IgD-negative memory B cell (primary cell): ENCODE measurements at regions not wholly inside any gene's neighbourhood (a gene's known extent, or its start where the extent isn't known, plus 50 kb on each side); places are given as distances from the start of the nearest gene placed in this dataset.

Experiments
- H3K27ac Mint-ChIP-seq, 3 donors: one replicate each; pipeline ENCODE4 v1.8.0; 2020 to 2022; ENCODE audit warnings: mild to moderate bottlenecking in 3 of 3, mixed read lengths in 3 of 3, moderate library complexity in 1 of 3
- H3K27me3 Mint-ChIP-seq: one replicate; pipeline ENCODE4 v1.8.0; 2021; ENCODE audit warnings: mixed read lengths
- H3K36me3 Mint-ChIP-seq: one replicate; pipeline ENCODE4 v1.8.0; 2020; ENCODE audit warnings: mild to moderate bottlenecking, mixed read lengths
- H3K4me1 Mint-ChIP-seq, 3 donors: one replicate each; pipeline ENCODE4 v1.8.0; 2020 to 2022; ENCODE audit warnings: mixed read lengths in 3 of 3, mild to moderate bottlenecking in 1 of 3
- H3K4me3 Mint-ChIP-seq, 4 donors: one replicate each; pipeline ENCODE4 v1.8.0; 2020 to 2022; ENCODE audit warnings: mild to moderate bottlenecking in 4 of 4, mixed read lengths in 4 of 4, moderate library complexity in 3 of 4
- H3K9me3 Mint-ChIP-seq, 3 donors: one replicate each; pipeline ENCODE4 v1.8.0; 2020 to 2021; ENCODE audit warnings: mixed read lengths in 3 of 3, mild to moderate bottlenecking in 1 of 3

DNA sequence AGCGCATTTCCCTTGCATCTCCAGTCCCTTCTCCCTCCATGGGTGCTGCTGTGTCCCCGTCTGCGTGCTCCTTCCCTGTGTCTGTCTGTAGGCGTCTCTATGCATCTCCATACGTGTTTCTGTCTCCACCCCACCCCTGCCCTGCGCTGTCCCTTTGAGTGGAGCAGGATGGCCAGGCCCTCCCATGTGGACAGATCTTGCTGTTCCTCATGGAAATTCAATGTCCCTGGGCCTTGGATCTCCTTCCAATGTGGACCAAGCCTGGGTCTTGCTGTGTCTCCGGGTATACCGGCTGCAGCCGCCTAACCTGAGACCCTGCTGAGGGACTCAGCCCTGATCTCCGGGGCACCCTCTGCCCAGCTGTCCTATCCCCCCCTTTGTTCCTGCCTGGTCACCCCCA, 172.7 kb downstream of the BMP7 start:
- peaks cover 10% of the 10 kb centered on the region for H3K27me3 Mint-ChIP-seq

DNA sequence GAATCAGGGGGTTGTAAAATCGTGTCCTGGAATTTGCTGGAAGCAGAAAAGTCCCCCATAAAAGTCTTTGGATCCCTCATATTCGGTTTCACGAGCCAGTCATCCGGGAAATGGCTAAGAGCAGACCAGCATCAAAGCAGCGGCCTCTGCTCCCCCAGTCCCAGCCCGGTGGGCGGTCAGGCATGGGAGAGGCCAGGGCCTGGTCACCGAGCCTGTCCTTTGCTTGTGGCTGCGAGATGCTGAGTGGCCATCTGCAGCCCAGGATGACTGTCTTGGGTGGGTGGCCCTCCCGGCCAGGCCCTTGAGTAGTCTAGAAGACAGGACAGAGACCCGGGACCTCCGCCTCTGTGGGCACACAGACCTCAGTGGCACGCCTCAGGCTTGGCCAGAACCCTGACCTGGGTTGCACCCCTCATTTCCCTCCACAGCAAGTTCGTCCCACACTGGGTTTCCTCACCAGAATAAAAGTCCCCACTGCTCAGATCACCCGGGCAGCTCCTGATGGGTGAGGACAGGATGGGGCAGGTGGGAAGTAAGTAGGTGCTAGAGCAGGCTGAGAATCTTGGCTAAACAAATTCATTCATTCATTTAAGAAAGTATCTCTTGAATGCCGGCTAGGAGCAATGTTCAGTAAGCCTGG, 172.1 kb downstream of the BMP7 start:
- Mint-ChIP-seq H3K4me3 (no peak overlapping the region), H3K27ac (no peak overlapping the region), H3K9me3 (peaks cover 0 to 2% (median 0%) of the 10 kb centered on the region in 3 donors)

More for the DNA sequence above, 172.7 kb downstream of the BMP7 start:
- peak overlapping the region in 1 of 3 donors; percentile 57 for H3K27ac Mint-ChIP-seq
- peak overlapping the region in 1 of 4 donors; percentile 41 for H3K4me3 Mint-ChIP-seq
- H3K36me3 Mint-ChIP-seq: no peaks in the 10 kb centered on the region
- peaks cover 0 to 2% (median 0%) of the 10 kb centered on the region in 3 donors for H3K9me3 Mint-ChIP-seq
- peaks cover 0 to 7% (median 4%) of the 10 kb centered on the region in 3 donors for H3K4me1 Mint-ChIP-seq

DNA sequence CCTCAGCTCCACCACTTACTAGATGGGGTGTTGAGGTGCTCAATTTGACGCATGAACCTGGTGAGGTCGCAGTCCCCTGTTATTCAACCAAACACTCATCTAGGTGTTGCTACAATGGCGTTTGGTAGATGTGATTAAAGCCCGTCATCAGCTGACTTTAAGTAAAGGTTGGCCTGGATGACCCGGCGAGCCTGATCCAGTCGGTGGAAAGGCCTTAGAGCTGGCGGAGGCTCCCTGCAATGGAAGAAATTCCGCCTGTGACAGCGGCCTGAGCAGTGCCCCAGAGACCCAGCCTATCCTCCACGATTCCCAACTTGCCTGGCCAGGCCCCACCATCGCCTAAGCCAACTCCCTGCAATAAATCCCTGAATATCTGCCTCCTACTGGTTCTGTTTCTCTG, 171.4 kb downstream of the BMP7 start:
- H3K4me1 Mint-ChIP-seq: peaks cover 0 to 7% (median 4%) of the 10 kb centered on the region in 3 donors
- no peaks in the 10 kb centered on the region for H3K36me3 Mint-ChIP-seq
- H3K27ac Mint-ChIP-seq: no peak overlapping the region
- peaks cover 12% of the 10 kb centered on the region for H3K27me3 Mint-ChIP-seq
- H3K4me3 Mint-ChIP-seq: no peak overlapping the region
- H3K9me3 Mint-ChIP-seq: peaks cover 0 to 2% (median 2%) of the 10 kb centered on the region in 3 donors

More for the DNA sequence above, 172.1 kb downstream of the BMP7 start:
- Mint-ChIP-seq H3K36me3 (no peaks in the 10 kb centered on the region), H3K4me1 (peaks cover 0 to 7% (median 4%) of the 10 kb centered on the region in 3 donors), H3K27me3 (peaks cover 10% of the 10 kb centered on the region)

DNA sequence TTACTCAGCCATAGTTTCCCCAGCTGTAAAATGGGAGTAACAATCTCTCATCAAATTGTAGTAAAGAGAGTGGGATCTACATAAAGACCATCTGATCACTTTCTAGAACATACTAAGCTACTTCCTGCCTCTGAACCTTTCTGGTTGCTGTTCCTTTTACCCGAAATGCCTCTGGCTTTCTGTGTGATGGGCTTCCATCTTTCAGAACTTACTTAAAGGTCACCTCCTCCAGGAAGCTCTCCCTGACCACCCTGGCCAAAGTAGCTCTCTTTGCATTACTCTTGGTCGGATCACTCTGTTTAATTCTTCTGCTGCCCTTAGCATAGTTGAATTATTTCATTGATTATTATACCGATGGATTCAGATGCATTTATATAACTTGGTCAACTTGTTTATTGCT, 171.0 kb downstream of the BMP7 start:
- peaks cover 12% of the 10 kb centered on the region for H3K27me3 Mint-ChIP-seq
- no peak overlapping the region for H3K27ac Mint-ChIP-seq
- H3K4me3 Mint-ChIP-seq: no peak overlapping the region

DNA sequence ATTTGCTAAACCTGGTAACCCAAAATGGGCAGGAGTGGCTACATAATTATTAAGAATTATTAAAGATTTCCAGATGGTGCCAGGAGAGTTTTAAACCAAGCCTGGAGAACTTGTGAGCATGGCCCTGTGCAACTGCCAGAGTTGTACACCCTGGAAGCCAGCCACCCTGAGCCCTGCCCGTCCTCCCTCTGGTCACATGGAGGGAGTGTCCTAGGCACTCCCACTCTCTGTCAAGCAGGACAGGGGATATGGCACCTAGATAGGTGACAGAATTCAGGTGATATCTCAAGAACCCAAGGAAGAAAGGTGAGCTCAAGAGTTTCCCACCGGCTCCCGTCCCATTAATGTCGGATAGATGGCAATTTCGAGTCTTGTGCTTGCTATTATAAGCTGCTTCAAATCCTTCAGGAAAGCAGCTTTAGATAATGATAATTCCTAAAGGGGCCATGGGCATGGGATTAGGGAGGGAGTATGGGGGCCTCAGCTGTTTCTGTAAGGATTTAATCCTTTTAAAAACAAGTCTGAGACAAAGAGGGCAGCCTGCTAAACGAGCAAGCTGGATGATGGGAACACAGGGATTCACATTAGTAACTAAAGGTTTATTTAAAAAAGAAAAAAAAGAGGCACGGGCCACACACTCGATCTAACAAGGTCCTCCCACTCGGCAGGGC, 169.1 kb downstream of the BMP7 start:
- no peaks in the 10 kb centered on the region for H3K36me3 Mint-ChIP-seq

More for the DNA sequence above, 171.0 kb downstream of the BMP7 start:
- H3K9me3 Mint-ChIP-seq: peaks cover 0 to 2% (median 2%) of the 10 kb centered on the region in 3 donors
- H3K36me3 Mint-ChIP-seq: no peaks in the 10 kb centered on the region
- H3K4me1 Mint-ChIP-seq: peaks cover 0 to 7% (median 4%) of the 10 kb centered on the region in 3 donors

DNA sequence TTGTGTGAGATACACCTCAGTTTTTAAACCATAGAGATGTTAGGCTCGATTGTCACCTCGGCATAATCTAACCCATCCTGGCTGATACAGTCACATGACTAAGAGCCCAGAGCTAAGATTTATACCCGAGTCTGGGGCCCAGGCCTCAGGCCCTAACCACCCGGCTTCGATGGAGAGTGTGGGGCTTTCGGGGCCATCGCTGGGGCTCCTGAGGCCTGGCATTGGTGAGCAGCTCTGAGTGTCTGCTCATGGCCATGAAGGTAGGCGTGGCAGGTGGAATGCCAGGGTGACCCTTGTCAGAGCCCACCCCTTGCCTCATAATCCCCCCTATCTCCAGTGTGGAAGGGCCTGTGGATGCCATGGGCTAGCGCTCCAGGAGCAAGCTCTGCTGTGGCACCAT, 164.3 kb downstream of the BMP7 start:
- H3K9me3 Mint-ChIP-seq: peaks cover 0 to 4% (median 2%) of the 10 kb centered on the region in 3 donors
- H3K27me3 Mint-ChIP-seq: peaks cover 10% of the 10 kb centered on the region
- H3K4me3 Mint-ChIP-seq: no peak overlapping the region
- no peaks in the 10 kb centered on the region for H3K36me3 Mint-ChIP-seq
- H3K27ac Mint-ChIP-seq: no peak overlapping the region
- H3K4me1 Mint-ChIP-seq: no peaks in the 10 kb centered on the region

More for the DNA sequence above, 169.1 kb downstream of the BMP7 start:
- Mint-ChIP-seq H3K4me1 (peaks cover 0 to 2% (median under 1%) of the 10 kb centered on the region in 3 donors), H3K9me3 (peaks cover 0 to 2% (median 2%) of the 10 kb centered on the region in 3 donors), H3K4me3 (no peak overlapping the region), H3K27me3 (peaks cover 10% of the 10 kb centered on the region), H3K27ac (no peak overlapping the region)

DNA sequence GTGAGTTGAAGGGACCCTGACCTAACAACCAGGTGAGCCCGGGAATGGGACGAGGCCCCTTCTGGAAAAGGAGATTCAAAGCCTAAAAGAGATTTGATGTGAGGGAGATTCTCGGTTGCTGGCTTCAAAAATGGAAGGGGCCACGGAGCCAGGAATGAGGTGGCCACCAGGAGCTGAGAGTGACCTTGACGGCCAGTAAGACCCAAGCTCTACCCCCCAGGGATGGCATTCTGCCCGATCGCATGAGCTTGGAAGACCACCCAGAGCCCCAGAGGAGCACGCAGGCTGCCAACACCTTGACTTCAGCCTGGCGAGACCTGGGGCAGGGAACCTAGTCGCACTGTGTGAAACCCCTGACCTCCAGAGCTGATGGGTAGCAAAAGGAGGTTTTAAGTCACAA, 163.9 kb downstream of the BMP7 start:
- Mint-ChIP-seq H3K36me3 (no peaks in the 10 kb centered on the region), H3K4me3 (no peak overlapping the region), H3K27me3 (peaks cover 10% of the 10 kb centered on the region), H3K4me1 (no peaks in the 10 kb centered on the region), H3K9me3 (peaks cover 0 to 4% (median 2%) of the 10 kb centered on the region in 3 donors), H3K27ac (peak overlapping the region in 1 of 3 donors; percentile 61)

DNA sequence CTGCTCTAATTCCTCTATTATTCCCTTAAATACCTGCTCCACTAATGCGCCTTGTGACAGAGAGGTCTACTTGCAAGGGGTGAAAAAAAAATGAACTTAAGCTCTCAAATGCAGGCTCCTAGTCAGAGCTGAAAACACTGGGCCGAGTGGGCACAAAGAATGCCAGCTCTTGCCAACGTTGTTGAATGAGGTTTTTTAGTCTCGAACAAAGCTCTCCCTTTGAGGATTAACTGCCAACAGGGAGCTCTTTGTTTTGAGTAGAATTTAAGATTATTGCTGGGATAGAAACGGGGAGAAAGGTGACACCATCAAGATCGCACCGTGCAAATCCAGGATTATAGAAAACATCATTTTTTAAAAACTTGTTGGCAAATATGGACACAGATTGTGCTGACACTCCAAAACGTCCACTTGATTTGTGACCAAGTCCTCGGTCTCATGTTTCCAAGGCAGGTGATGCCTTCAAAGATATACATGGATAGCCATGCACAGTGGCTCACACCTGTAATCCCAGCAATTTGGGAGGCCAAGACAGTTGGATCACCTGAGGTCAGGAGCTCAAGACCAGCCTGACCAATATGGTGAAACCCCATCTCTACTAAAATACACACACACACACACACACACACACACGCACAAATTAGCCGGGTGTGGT, 163.2 kb downstream of the BMP7 start:
- H3K36me3 Mint-ChIP-seq: no peaks in the 10 kb centered on the region
- peak overlapping the region in 1 of 3 donors; percentile 61 for H3K27ac Mint-ChIP-seq
- H3K27me3 Mint-ChIP-seq: peaks cover 8% of the 10 kb centered on the region
- no peaks in the 10 kb centered on the region for H3K4me1 Mint-ChIP-seq
- H3K9me3 Mint-ChIP-seq: peaks cover 0 to 4% (median under 1%) of the 10 kb centered on the region in 3 donors
- no peak overlapping the region for H3K4me3 Mint-ChIP-seq

DNA sequence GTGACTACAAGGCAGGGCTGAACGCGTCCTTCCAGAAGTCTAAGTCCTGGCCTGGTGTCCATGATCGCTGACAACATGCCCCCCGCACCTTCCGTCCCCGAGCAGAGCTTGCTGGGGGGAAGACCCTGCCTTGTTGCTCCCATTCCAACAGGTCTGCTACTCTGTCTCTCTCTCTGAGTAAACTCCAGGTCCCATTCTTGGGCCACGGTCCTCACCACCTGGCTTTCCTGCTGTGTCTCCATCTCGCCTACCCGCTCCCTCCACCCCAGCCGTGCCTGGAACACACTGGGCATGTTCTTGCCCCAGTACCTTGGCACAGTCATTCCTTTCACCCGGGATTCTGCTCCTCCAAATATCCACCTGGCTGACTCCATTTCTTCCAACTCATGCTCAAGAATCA, 162.3 kb downstream of the BMP7 start:
- Mint-ChIP-seq H3K4me3 (no peak overlapping the region), H3K36me3 (no peaks in the 10 kb centered on the region), H3K4me1 (no peaks in the 10 kb centered on the region), H3K27me3 (peaks cover 8% of the 10 kb centered on the region), H3K9me3 (peaks cover 0 to 4% (median 0%) of the 10 kb centered on the region in 3 donors), H3K27ac (no peak overlapping the region)

DNA sequence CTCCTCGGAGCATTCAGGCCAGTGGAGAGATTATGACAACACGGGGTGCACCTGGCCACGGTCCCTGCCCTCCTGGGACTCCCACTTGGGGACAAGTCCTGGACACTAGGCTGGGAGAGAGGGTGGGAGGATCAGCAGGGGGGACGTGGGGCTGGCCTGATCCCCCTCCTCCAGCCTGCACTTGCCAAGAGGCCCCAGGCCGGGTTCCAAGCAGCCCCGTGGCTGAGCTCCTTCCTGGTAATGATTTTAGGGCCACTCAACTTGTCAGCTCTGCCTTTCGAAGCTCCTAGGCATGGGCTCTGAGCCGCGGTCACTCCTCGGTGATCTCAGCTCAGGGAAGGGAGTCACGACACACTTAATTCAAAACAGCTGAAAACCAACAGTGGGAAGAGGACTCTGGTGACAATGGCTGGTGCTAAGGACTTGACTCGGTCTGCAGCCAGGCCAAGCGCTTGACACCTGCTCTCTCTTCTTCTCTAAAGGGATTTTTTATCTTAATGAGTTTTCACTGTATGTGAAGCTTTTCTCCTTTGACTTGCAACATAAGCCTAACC, 161.7 kb downstream of the BMP7 start:
- no peak overlapping the region for H3K27ac Mint-ChIP-seq
- H3K4me1 Mint-ChIP-seq: no peaks in the 10 kb centered on the region
- peaks cover 6% of the 10 kb centered on the region for H3K27me3 Mint-ChIP-seq
- no peak overlapping the region for H3K4me3 Mint-ChIP-seq
- H3K36me3 Mint-ChIP-seq: no peaks in the 10 kb centered on the region
- H3K9me3 Mint-ChIP-seq: peaks cover 0 to 2% (median 0%) of the 10 kb centered on the region in 3 donors

DNA sequence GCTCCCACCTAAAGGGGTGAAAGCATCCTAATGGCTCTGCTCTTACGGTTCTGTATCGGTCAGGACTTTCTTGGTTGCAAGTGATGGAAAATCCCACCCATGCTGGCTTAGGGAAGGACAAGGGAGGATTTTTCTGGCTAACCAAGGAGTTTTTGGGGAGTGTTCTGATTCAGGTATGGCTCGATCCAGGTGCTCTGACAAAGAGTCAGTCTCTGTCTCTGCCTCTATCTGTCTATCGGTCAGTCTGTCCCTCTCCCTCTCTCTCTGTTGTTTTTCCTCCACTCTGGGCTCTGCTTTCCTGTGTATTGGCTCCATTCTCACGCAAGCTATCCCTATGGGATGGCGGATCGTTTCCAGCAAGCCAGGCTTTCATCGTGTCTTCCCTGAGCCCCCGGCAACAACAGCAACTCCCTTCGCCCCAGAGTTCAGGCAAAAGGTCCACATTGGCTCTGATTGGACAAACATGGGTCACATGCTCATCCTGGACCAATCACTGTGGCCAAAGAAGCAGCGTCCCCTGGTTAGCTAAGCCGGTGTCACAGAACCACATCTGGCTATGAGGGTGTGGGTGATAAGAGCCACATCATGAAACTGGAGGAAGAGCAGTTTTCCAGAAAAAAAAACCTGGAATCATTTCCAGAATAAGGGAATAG, 160.3 kb downstream of the BMP7 start:
- H3K4me3 Mint-ChIP-seq: peak overlapping the region in 1 of 4 donors; percentile 24
- no peaks in the 10 kb centered on the region for H3K4me1 Mint-ChIP-seq
- peaks cover 6% of the 10 kb centered on the region for H3K27me3 Mint-ChIP-seq
- no peak overlapping the region for H3K27ac Mint-ChIP-seq
- no peaks in the 10 kb centered on the region for H3K36me3 Mint-ChIP-seq
- peaks cover 0 to 6% (median 0%) of the 10 kb centered on the region in 3 donors for H3K9me3 Mint-ChIP-seq

DNA sequence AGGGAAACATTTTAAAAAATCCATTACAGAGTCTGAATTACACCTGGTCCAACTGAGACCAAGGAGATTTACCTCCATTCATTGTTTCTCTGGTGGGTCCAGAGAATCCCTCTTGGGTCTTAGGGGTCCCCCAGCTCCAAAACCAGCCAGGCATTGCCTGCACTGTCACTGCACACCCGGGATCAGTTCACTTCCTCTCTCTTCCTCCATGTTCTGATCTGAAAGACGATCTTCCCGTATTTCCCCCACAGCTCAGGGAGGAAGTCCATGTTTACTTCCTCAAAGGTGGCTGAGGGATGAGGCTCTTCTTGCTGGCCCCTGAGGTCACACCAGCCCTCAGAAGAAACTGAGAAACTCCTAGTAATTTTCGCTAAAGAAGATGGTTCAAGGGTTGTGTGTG, 159.7 kb downstream of the BMP7 start:
- no peaks in the 10 kb centered on the region for H3K4me1 Mint-ChIP-seq
- H3K27me3 Mint-ChIP-seq: peaks cover 6% of the 10 kb centered on the region
- H3K9me3 Mint-ChIP-seq: peaks cover 0 to 6% (median 0%) of the 10 kb centered on the region in 3 donors
- H3K4me3 Mint-ChIP-seq: no peak overlapping the region
- H3K27ac Mint-ChIP-seq: no peak overlapping the region
- no peaks in the 10 kb centered on the region for H3K36me3 Mint-ChIP-seq

DNA sequence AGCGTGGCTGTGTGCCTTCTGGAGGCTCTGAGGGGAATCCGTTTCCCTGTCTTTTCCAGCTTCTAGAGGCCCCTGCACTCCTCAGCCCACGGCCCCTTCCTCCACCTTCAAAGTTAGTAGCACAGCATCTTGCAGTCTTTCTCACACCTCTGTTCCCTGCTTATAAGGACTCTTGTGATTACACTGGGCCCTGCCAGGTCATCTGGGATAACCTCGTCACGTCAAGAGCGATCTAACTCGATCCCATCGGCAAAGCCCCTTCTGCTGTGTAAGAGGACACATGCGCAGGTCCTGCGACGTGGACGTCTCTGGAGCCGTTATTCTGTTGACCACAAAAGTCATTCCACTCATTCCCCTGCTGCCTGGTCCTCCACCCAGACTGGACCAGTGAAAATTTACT, 159.2 kb downstream of the BMP7 start:
- Mint-ChIP-seq H3K4me3 (no peak overlapping the region), H3K4me1 (no peaks in the 10 kb centered on the region), H3K27ac (no peak overlapping the region), H3K9me3 (peaks cover 0 to 6% (median 0%) of the 10 kb centered on the region in 3 donors), H3K36me3 (no peaks in the 10 kb centered on the region), H3K27me3 (peaks cover 6% of the 10 kb centered on the region)

DNA sequence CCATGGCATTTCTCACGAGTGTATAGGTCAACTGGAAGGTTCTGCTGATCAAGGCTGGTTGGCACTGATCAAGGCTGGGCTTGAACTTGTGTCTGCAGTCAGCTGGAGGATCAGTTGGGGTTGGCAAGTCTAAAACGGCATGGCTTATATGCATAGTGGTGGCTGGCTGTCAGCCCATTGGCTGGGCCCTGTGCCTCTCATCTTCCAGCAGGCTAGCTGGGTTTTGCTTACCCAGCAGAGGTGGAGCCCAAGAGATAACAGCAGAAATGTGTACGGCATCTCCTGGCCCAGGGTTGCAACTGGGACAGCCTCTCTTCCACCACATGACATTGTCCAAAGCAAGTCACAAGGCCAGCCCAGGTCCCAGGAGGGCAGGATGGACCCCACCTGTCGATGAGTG, 158.2 kb downstream of the BMP7 start:
- Mint-ChIP-seq H3K4me1 (no peaks in the 10 kb centered on the region), H3K4me3 (no peak overlapping the region), H3K27ac (no peak overlapping the region), H3K9me3 (peaks cover 0 to 6% (median 0%) of the 10 kb centered on the region in 3 donors), H3K36me3 (no peaks in the 10 kb centered on the region), H3K27me3 (peaks cover 6% of the 10 kb centered on the region)
